ENCODE measurements at regions not wholly inside any gene's neighbourhood (a gene's known extent, or its start where the extent isn't known, plus 50 kb on each side); places are given as distances from the start of the nearest gene placed in this dataset.

GRCh38 chr15:96403932-96404331 lies 73.4 kb downstream of the NR2F2 start:
- H3K9me1 ChIP-seq (ENCODE audit: control insufficient read depth, extremely low read depth, insufficient read depth, low read length), result no peaks in the 10 kb centered on the region
- FAIRE-seq (no peak), DNase-seq (ENCODE audit: low read depth, low spot score) (no peak)
- H2AFZ ChIP-seq (ENCODE audit: control insufficient read depth, low read length), result no peak overlapping the region
- no peak overlapping the region for H3K9ac ChIP-seq (ENCODE audit: control insufficient read depth, extremely low read depth, insufficient read depth, low read length)
- no peaks in the 10 kb centered on the region for H3K36me3 ChIP-seq (ENCODE audit: control insufficient read depth in 2 of 2, extremely low read depth in 1 of 2, insufficient read depth in 2 of 2, low read length in 2 of 2)
- dilution Hi-C loops (cut with MboI; ENCODE audit: extremely low pct_ligation_motif_present, low sequenced_read_pairs), result no loop called here
- H3K27ac ChIP-seq (ENCODE audit: control insufficient read depth, insufficient read depth, low read length), result no peak overlapping the region
- no peak overlapping the region for H3K4me3 ChIP-seq (ENCODE audit: control insufficient read depth in 2 of 3, extremely low read depth in 1 of 3, insufficient read depth in 2 of 3, low read depth in 1 of 3, low read length in 3 of 3)
- H3K9me3 ChIP-seq (ENCODE audit: control insufficient read depth, low read depth, low read length), result no peaks in the 10 kb centered on the region
- H3K4me2 ChIP-seq (ENCODE audit: control insufficient read depth, extremely low read depth, insufficient read depth, low read depth, low read length), result no peak overlapping the region
- no peaks in the 10 kb centered on the region for H4K20me1 ChIP-seq (ENCODE audit: control insufficient read depth, extremely low read depth, insufficient read depth, low read length)
- no peaks in the 10 kb centered on the region for H3K79me2 ChIP-seq (ENCODE audit: control insufficient read depth, insufficient read depth, low read length)
- no peaks in the 10 kb centered on the region for H3K4me1 ChIP-seq (ENCODE audit: control insufficient read depth, extremely low read depth, insufficient read depth, low read length)
- H3K27me3 ChIP-seq (ENCODE audit: control insufficient read depth, extremely low read depth, insufficient read depth, low read length), result peaks cover 22% of the 10 kb centered on the region
- no peak for TF ChIP-seq EZH2 (IDR thresholded peaks at IDR 0.05; ENCODE audit: low read length)
- TF ChIP-seq CTCF (optimal IDR thresholded peaks at IDR 0.05 in 1 of 3, IDR thresholded peaks at IDR 0.05 in 1 of 3, conservative IDR thresholded peaks at IDR 0.05 in 1 of 3; ENCODE audit: extremely low read depth in 1 of 3, insufficient read depth in 2 of 3, low read length in 3 of 3), result no peak

- DNase-seq (ENCODE audit: low read depth, low spot score) (no peak), FAIRE-seq (no peak)
- Histone ChIP-seq H3K27ac (ENCODE audit: control insufficient read depth, insufficient read depth, low read length) (no peak overlapping the region), H3K27me3 (ENCODE audit: control insufficient read depth, extremely low read depth, insufficient read depth, low read length) (peaks cover 28% of the 10 kb centered on the region), H3K4me2 (ENCODE audit: control insufficient read depth, extremely low read depth, insufficient read depth, low read depth, low read length) (no peak overlapping the region), H3K4me3 (ENCODE audit: control insufficient read depth in 2 of 3, extremely low read depth in 1 of 3, insufficient read depth in 2 of 3, low read depth in 1 of 3, low read length in 3 of 3) (no peak overlapping the region), H3K36me3 (ENCODE audit: control insufficient read depth in 2 of 2, extremely low read depth in 1 of 2, insufficient read depth in 2 of 2, low read length in 2 of 2) (no peaks in the 10 kb centered on the region), H3K4me1 (ENCODE audit: control insufficient read depth, extremely low read depth, insufficient read depth, low read length) (no peaks in the 10 kb centered on the region), H2AFZ (ENCODE audit: control insufficient read depth, low read length) (no peak overlapping the region), H3K79me2 (ENCODE audit: control insufficient read depth, insufficient read depth, low read length) (no peaks in the 10 kb centered on the region), H3K9me3 (ENCODE audit: control insufficient read depth, low read depth, low read length) (no peaks in the 10 kb centered on the region), H3K9ac (ENCODE audit: control insufficient read depth, extremely low read depth, insufficient read depth, low read length) (no peak overlapping the region), H4K20me1 (ENCODE audit: control insufficient read depth, extremely low read depth, insufficient read depth, low read length) (no peaks in the 10 kb centered on the region), H3K9me1 (ENCODE audit: control insufficient read depth, extremely low read depth, insufficient read depth, low read length) (no peaks in the 10 kb centered on the region)
- TF ChIP-seq CTCF (optimal IDR thresholded peaks at IDR 0.05 in 1 of 3, IDR thresholded peaks at IDR 0.05 in 1 of 3, conservative IDR thresholded peaks at IDR 0.05 in 1 of 3; ENCODE audit: extremely low read depth in 1 of 3, insufficient read depth in 2 of 3, low read length in 3 of 3) (no peak), EZH2 (IDR thresholded peaks at IDR 0.05; ENCODE audit: low read length) (no peak)
- dilution Hi-C loops (cut with MboI; ENCODE audit: extremely low pct_ligation_motif_present, low sequenced_read_pairs), result no loop called here
Measured at GRCh38 chr15:96404560-96404959, 74.1 kb downstream of the NR2F2 start.
